ENCODE measurements at regions not wholly inside any gene's neighbourhood (a gene's known extent, or its start where the extent isn't known, plus 50 kb on each side); places are given as distances from the start of the nearest gene placed in this dataset.

- no peak for TF ChIP-seq CTCF (IDR thresholded peaks at IDR 0.05; ENCODE audit: borderline replicate concordance)
- no peak for DNase-seq
- no peak overlapping the region for H3K4me3 ChIP-seq
- intact Hi-C loops (cut with micrococcal nuclease) = no loop called here
- peaks cover 90% of the 10 kb centered on the region for H3K27me3 ChIP-seq (ENCODE audit: low read depth)
- peaks cover 6% of the 10 kb centered on the region for H3K9me3 ChIP-seq (replicated peaks)
- H3K27ac ChIP-seq (replicated peaks) = no peak overlapping the region
- no peaks in the 10 kb centered on the region for H3K36me3 ChIP-seq
- no peaks in the 10 kb centered on the region for H3K4me1 ChIP-seq
These were observed 189.8 kb upstream of the PROK2 start for GRCh38 chr3:71974786-71975185.

GRCh38 chr3:71973274-71974030 lies 188.5 kb upstream of the PROK2 start:
- H3K27ac ChIP-seq (replicated peaks) = no peak overlapping the region
- H3K36me3 ChIP-seq = no peaks in the 10 kb centered on the region
- intact Hi-C loops (cut with micrococcal nuclease) = no loop called here
- TF ChIP-seq CTCF (IDR thresholded peaks at IDR 0.05; ENCODE audit: borderline replicate concordance) = no peak
- H3K4me1 ChIP-seq = no peaks in the 10 kb centered on the region
- H3K9me3 ChIP-seq (replicated peaks) = peaks cover 6% of the 10 kb centered on the region
- H3K27me3 ChIP-seq (ENCODE audit: low read depth) = peaks cover 84% of the 10 kb centered on the region
- DNase-seq = no peak
- no peak overlapping the region for H3K4me3 ChIP-seq

- Histone ChIP-seq H3K27ac (replicated peaks) (no peak overlapping the region), H3K4me3 (no peak overlapping the region), H3K36me3 (no peaks in the 10 kb centered on the region), H3K4me1 (no peaks in the 10 kb centered on the region), H3K9me3 (replicated peaks) (peaks cover 6% of the 10 kb centered on the region), H3K27me3 (ENCODE audit: low read depth) (peaks cover 84% of the 10 kb centered on the region)
- intact Hi-C loops (cut with micrococcal nuclease) = no loop called here
- no peak for DNase-seq
- no peak for TF ChIP-seq CTCF (IDR thresholded peaks at IDR 0.05; ENCODE audit: borderline replicate concordance)
These were observed 187.1 kb upstream of the PROK2 start for GRCh38 chr3:71972031-71972430.

GRCh38 chr3:71968544-71968943 lies 183.6 kb upstream of the PROK2 start:
- Histone ChIP-seq H3K27me3 (ENCODE audit: low read depth) (peaks cover 72% of the 10 kb centered on the region), H3K27ac (replicated peaks) (no peak overlapping the region), H3K36me3 (no peaks in the 10 kb centered on the region), H3K9me3 (replicated peaks) (no peaks in the 10 kb centered on the region), H3K4me3 (no peak overlapping the region), H3K4me1 (no peaks in the 10 kb centered on the region)
- no peak for DNase-seq
- TF ChIP-seq CTCF (IDR thresholded peaks at IDR 0.05; ENCODE audit: borderline replicate concordance) = no peak
- intact Hi-C loops (cut with micrococcal nuclease) = no loop called here

GRCh38 chr3:71966185-71966584 lies 181.2 kb upstream of the PROK2 start:
- intact Hi-C loops (cut with micrococcal nuclease) = no loop called here
- no peak for DNase-seq
- Histone ChIP-seq H3K9me3 (replicated peaks) (no peaks in the 10 kb centered on the region), H3K4me1 (no peaks in the 10 kb centered on the region), H3K27me3 (ENCODE audit: low read depth) (peaks cover 50% of the 10 kb centered on the region), H3K27ac (replicated peaks) (no peak overlapping the region), H3K4me3 (no peak overlapping the region), H3K36me3 (no peaks in the 10 kb centered on the region)
- TF ChIP-seq CTCF (IDR thresholded peaks at IDR 0.05; ENCODE audit: borderline replicate concordance) = no peak
